ENCODE measurements at regions not wholly inside any gene's neighbourhood (a gene's known extent, or its start where the extent isn't known, plus 50 kb on each side); places are given as distances from the start of the nearest gene placed in this dataset.

DNA sequence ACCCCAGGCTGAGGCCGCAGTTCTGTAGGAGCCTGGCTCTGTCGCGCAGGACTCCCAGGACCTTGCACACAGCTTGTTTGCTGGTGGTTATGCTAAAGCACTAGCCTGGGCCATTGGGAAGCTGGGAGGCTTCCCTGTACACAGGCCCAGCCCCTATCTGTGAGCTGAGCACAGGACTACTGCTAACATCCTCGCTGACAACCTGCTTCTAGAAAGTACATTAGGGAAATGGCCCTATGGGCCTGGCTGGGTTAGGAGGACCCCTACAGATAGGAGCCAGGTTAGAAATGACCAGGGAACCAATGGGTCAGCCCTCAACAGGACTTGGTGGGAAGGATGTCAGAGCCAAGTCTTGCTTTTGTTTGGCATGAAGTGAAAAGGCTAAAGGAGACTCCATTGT, 219.4 kb upstream of the LNX1 start:
- H3K27ac ChIP-seq, result no peak overlapping the region
- H3K9me3 ChIP-seq, result no peaks in the 10 kb centered on the region
- H3K4me1 ChIP-seq, result no peaks in the 10 kb centered on the region
- intact Hi-C loops (cut with DNase I; ENCODE audit: low total_unique reads), result no loop called here
- H3K36me3 ChIP-seq, result no peaks in the 10 kb centered on the region
- TF ChIP-seq, protein P1, sequence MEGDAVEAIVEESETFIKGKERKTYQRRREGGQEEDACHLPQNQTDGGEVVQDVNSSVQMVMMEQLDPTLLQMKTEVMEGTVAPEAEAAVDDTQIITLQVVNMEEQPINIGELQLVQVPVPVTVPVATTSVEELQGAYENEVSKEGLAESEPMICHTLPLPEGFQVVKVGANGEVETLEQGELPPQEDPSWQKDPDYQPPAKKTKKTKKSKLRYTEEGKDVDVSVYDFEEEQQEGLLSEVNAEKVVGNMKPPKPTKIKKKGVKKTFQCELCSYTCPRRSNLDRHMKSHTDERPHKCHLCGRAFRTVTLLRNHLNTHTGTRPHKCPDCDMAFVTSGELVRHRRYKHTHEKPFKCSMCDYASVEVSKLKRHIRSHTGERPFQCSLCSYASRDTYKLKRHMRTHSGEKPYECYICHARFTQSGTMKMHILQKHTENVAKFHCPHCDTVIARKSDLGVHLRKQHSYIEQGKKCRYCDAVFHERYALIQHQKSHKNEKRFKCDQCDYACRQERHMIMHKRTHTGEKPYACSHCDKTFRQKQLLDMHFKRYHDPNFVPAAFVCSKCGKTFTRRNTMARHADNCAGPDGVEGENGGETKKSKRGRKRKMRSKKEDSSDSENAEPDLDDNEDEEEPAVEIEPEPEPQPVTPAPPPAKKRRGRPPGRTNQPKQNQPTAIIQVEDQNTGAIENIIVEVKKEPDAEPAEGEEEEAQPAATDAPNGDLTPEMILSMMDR (IDR thresholded peaks at IDR 0.05), result no peak
- no peak for TF ChIP-seq POLR2AphosphoS5 (IDR thresholded peaks at IDR 0.05)
- no peak for TF ChIP-seq POLR2A (IDR thresholded peaks at IDR 0.05)
- DNase-seq (ENCODE audit: low spot score in 2 of 2), result no peak
- no peaks in the 10 kb centered on the region for H3K27me3 ChIP-seq
- H3K4me3 ChIP-seq, result no peak overlapping the region

DNA sequence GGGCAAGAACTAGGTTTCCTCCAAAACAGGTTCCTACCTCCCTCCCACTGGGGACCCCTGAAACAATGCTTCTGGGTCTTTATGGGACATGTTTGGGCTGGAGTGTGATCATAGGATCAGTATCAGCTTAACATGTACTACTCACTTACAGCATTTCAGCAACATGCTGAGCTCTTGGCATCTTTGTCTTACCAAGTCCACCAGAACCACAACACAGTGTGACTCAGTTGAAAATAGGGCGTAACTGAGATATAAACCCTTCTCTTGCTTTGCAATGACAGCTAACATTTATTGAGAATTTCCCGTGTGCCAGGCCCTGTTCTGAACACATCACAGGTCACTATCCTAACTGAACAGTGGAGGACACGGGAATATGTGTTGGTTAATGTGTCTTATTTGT, 218.5 kb upstream of the LNX1 start:
- Histone ChIP-seq H3K36me3 (no peaks in the 10 kb centered on the region), H3K4me3 (no peak overlapping the region), H3K27ac (no peak overlapping the region), H3K9me3 (no peaks in the 10 kb centered on the region), H3K27me3 (no peaks in the 10 kb centered on the region), H3K4me1 (no peaks in the 10 kb centered on the region)
- intact Hi-C loops (cut with DNase I; ENCODE audit: low total_unique reads), result no loop called here
- TF ChIP-seq POLR2AphosphoS5 (IDR thresholded peaks at IDR 0.05) (no peak), POLR2A (IDR thresholded peaks at IDR 0.05) (no peak)
- TF ChIP-seq, protein P1 (IDR thresholded peaks at IDR 0.05), result no peak
- no peak for DNase-seq (ENCODE audit: low spot score in 2 of 2)

DNA sequence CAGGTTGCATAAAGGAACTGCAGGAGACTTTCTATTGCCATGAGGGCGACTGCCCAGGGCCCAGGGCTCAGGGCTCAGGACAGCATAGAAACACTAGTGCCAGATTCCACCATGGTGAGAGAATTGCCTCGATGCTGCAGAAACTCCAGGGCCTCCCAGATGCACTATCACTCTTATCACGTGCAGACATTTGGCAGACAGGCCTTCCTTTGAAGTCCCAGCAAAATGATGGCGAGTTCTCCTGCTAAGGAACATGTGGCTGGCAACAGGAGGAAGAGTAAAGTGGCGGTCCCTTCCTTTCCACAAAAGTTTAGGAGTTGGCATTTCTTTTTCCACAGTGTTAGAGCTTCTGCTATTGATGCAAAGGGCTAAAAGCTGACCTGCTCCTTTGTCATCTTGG, 214.0 kb upstream of the LNX1 start:
- H3K36me3 ChIP-seq, result no peaks in the 10 kb centered on the region
- no peak overlapping the region for H3K4me3 ChIP-seq
- no peaks in the 10 kb centered on the region for H3K4me1 ChIP-seq
- no peaks in the 10 kb centered on the region for H3K27me3 ChIP-seq
- no peaks in the 10 kb centered on the region for H3K9me3 ChIP-seq
- H3K27ac ChIP-seq, result no peak overlapping the region
- DNase-seq (ENCODE audit: low spot score in 2 of 2), result no peak
- intact Hi-C loops (cut with DNase I; ENCODE audit: low total_unique reads), result no loop called here
- TF ChIP-seq, protein P1 (IDR thresholded peaks at IDR 0.05), result no peak
- TF ChIP-seq POLR2AphosphoS5 (IDR thresholded peaks at IDR 0.05) (no peak), POLR2A (IDR thresholded peaks at IDR 0.05) (no peak)

DNA sequence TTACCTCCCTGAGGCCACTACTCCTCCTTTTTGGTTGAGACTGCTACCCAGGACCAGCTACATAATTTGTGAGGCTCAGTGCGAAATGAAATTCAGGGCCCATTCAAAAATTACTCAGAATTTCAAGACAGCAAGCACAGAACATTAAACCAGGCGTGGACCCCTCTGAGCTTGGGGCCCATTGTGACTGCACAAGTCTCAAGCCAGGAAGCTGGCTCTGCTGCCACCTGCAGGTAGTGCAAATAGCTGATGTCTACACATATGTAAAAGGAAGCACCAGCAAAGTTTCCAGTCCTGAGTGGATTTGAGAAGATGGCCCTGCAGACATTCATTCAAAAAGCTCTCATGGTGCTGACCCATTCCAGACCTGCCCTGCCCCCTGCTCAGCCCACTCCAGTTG, 213.4 kb upstream of the LNX1 start:
- Histone ChIP-seq H3K27ac (no peak overlapping the region), H3K9me3 (no peaks in the 10 kb centered on the region), H3K27me3 (no peaks in the 10 kb centered on the region), H3K36me3 (no peaks in the 10 kb centered on the region), H3K4me3 (no peak overlapping the region), H3K4me1 (no peaks in the 10 kb centered on the region)
- DNase-seq (ENCODE audit: low spot score in 2 of 2), result no peak
- intact Hi-C loops (cut with DNase I; ENCODE audit: low total_unique reads), result no loop called here
- no peak for TF ChIP-seq POLR2AphosphoS5 (IDR thresholded peaks at IDR 0.05)
- TF ChIP-seq, protein P1 (IDR thresholded peaks at IDR 0.05), result no peak
- TF ChIP-seq POLR2A (IDR thresholded peaks at IDR 0.05), result no peak

DNA sequence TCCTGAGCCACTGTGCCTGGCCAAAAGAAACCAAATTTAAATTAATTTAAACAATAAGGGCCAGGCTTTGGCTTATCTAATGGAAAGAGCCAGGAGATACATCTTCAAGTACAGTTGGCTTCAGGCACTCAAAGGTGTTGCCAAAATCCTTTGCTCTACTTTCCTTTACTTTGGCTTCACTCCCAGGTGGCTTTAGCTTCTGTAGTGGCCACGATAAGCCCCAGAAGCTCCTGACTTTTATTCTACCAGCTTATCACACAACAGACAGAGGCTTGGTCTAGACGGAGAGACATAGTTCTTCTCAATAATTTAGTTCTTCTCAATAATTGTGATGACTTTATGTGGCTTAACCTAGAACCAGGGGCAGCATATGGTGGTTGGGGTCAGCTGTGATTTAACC, 211.2 kb upstream of the LNX1 start:
- Histone ChIP-seq H3K4me1 (no peaks in the 10 kb centered on the region), H3K4me3 (no peak overlapping the region), H3K9me3 (no peaks in the 10 kb centered on the region), H3K27ac (no peak overlapping the region), H3K36me3 (no peaks in the 10 kb centered on the region), H3K27me3 (no peaks in the 10 kb centered on the region)
- no peak for TF ChIP-seq POLR2A (IDR thresholded peaks at IDR 0.05)
- no peak for TF ChIP-seq POLR2AphosphoS5 (IDR thresholded peaks at IDR 0.05)
- TF ChIP-seq, protein P1 (IDR thresholded peaks at IDR 0.05), result no peak
- intact Hi-C loops (cut with DNase I; ENCODE audit: low total_unique reads), result no loop called here
- DNase-seq (ENCODE audit: low spot score in 2 of 2), result no peak
